AG08395 (cell line): ENCODE measurements at regions not wholly inside any gene's neighbourhood (a gene's known extent, or its start where the extent isn't known, plus 50 kb on each side); places are given as distances from the start of the nearest gene placed in this dataset.
A peak's percentile ranks its signal among the peaks of the same experiment; 100 is the strongest.

ENCODE experiments used
- DNase-seq: peaks from one replicate; pipeline ENCODE4 v3.0.0; 2012; ENCODE audit warnings: mixed read lengths, low spot score

- no peak for DNase-seq
Measured at GRCh38 chr2:220437938-220438337, 810.5 kb downstream of the SLC4A3 start.

GRCh38 chr2:220440731-220441130, 813.3 kb downstream of the SLC4A3 start:
- DNase-seq: no peak

- DNase-seq: no peak
Measured at GRCh38 chr2:220441404-220441803, 814.0 kb downstream of the SLC4A3 start.

- DNase-seq: no peak
Measured at GRCh38 chr2:220442012-220442411, 814.6 kb downstream of the SLC4A3 start.

GRCh38 chr2:220445429-220446105, 818.1 kb downstream of the SLC4A3 start:
- peak; percentile 36 for DNase-seq

GRCh38 chr2:220446106-220446712, 818.8 kb downstream of the SLC4A3 start:
- no peak for DNase-seq

GRCh38 chr2:220450846-220451245, 823.4 kb downstream of the SLC4A3 start:
- no peak for DNase-seq

GRCh38 chr2:220451438-220451837, 824.0 kb downstream of the SLC4A3 start:
- DNase-seq: no peak

GRCh38 chr2:220452561-220452960, 825.1 kb downstream of the SLC4A3 start:
- peak; percentile 7 for DNase-seq

GRCh38 chr2:220455351-220455990, 828.0 kb downstream of the SLC4A3 start:
- DNase-seq: peak; percentile 26

- no peak for DNase-seq
Measured at GRCh38 chr2:220458051-220458450, 830.6 kb downstream of the SLC4A3 start.

- no peak for DNase-seq
Measured at GRCh38 chr2:220460257-220460985, 833.0 kb downstream of the SLC4A3 start.

- DNase-seq: no peak
Measured at GRCh38 chr2:220463876-220464275, 836.4 kb downstream of the SLC4A3 start.

GRCh38 chr2:220465700-220466099, 838.3 kb downstream of the SLC4A3 start:
- no peak for DNase-seq

GRCh38 chr2:220466251-220466691, 838.8 kb downstream of the SLC4A3 start:
- no peak for DNase-seq

GRCh38 chr2:220469201-220469600, 841.8 kb downstream of the SLC4A3 start:
- DNase-seq: no peak

GRCh38 chr2:220473611-220474010, 846.2 kb downstream of the SLC4A3 start:
- DNase-seq: no peak

- no peak for DNase-seq
Measured at GRCh38 chr2:220476877-220477276, 849.4 kb downstream of the SLC4A3 start.

GRCh38 chr2:220478305-220479058, 851.1 kb downstream of the SLC4A3 start:
- DNase-seq: no peak

GRCh38 chr2:220482716-220483115, 855.3 kb downstream of the SLC4A3 start:
- no peak for DNase-seq

GRCh38 chr2:220489121-220489520, 861.7 kb downstream of the SLC4A3 start:
- no peak for DNase-seq

GRCh38 chr2:220491670-220492069, 864.2 kb downstream of the SLC4A3 start:
- DNase-seq: no peak
